ENCODE measurements at regions not wholly inside any gene's neighbourhood (a gene's known extent, or its start where the extent isn't known, plus 50 kb on each side); places are given as distances from the start of the nearest gene placed in this dataset.
"Not testable (repeated sequence)": the region's sequence is repeated elsewhere in the genome, so short reads cannot be mapped to it uniquely, and the experiment has no call there.

DNA sequence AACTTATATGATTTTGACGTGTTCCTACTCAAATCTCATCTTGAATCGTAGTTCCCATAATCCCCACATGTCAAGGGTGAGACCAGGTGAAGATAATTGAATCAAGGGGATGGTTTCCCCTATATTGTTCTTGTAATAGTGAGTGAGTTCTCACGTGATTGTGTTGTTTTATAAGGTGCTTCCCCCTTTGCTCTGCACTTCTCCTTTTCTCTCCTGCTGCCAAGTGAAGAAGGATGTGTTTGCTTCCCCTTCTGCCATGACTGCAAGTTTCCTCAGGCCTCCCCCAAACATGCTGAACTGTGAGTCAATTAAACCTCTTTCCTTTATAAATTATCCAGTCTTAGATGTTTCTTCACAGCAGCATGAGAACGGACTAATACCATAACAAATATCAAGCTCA, 83.2 kb downstream of the MANEA start:
- no peak for DNase-seq (ENCODE audit: extremely low read depth, low read depth)

DNA sequence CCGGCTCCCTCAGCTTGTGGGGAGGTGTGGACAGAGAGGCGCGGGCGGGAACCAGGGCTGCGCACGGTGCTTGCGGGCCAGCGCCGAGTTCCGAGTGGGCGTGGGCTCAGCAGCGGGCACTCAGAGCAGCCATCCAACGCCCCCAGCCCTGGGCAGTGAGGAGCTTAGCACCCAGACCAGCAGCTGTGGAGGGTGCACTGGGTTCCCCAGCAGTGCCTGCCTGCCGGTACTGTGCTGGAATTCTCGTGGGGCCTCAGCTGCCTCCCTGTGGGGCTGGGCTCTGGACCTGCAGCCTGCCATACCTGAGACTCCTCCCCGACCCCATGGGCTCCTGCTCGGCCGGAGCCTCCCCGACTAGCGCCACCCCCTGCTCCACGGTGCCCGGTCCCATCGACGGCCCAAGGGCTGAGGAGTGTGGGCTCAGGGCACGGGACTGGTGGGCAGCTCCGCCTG, 92.7 kb downstream of the MANEA start:
- DNase-seq (ENCODE audit: extremely low read depth, low read depth), result no peak

DNA sequence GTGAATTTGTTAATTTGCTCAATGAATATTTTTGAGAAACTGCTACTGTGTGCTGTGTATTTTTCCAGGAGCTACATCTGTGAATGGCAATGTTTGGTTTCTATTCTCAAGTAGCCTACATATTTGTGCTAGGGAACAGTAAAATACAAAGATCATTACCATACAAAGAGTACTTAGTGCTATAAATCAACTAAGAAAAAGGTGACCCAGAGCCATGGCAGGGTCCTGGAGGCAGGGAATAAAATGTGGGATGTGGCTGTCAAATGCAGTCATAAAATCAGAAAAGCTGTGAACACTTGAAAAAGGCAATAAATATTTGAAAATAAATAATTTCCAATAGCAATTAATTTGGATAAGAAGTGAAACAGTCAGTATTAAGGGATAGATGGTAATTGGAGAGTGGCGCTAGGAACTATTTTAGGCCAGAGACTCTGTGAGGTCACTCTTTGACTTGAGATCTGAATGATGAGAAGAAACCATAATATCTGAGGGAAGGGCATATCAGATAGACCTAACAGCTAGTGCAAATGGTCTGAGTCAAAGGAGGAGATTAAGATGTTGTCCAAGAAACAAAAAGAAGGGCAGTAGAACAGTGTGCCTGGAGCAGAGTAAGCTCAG, 98.8 kb downstream of the MANEA start:
- no peak for DNase-seq (ENCODE audit: extremely low read depth, low read depth)

DNA sequence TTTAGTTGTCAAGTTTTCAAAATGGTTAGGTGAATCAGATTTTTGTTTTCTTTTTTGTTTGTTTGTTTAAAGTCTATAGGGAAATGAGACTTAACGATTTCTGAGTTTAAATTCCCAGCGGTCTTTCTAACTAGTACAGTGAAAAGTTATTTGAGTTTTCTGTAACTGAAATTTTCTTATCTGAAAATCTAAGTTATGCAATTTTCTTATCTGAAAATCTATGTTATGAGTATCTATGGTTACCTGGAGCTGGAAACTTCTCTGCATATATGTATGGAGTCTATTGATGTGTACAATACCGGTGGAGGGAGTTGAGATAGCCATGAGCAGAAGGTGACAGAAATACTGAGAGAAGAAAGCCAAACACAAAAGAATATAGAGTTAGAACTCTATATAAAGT, 102.6 kb downstream of the MANEA start:
- DNase-seq (ENCODE audit: extremely low read depth, low read depth), result no peak

DNA sequence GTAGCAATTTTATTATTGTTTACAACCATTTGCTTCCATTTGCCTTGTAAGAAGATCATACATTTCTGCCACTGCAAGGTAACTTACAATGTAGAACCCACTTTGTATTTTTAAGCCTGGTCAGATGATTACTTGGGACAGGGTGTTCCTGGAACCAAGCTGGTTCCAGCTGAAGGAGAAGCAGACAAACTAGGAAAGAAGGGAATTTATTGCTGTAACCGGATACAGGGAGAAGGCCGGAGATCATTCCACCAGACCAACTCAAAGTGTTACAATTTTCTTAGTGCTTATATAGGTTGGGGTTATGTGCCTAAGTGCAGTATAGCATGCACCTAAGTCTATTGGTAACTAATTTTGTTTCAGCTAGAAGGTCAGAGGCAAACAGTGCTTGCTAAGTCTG, 104.4 kb downstream of the MANEA start:
- no peak for DNase-seq (ENCODE audit: extremely low read depth, low read depth)

DNA sequence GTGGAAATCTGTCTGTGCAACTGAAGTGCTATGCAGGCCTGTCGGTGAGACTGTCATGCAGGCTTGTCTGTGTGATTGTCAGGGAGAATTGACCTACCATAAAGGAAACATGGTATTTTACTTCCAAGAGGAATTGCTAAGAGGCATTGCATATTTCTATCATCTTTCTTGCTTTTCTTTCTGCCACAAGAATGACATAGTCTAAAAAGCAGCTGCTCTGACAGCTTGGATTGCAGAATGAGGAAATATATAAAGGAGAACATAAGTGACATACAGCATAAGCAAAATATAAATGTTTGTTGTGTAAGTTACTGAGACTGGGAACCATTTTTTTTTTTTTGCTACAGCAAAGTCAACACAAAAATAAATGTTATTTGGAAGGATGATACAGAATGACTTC, 105.1 kb downstream of the MANEA start:
- no peak for DNase-seq (ENCODE audit: extremely low read depth, low read depth)

DNA sequence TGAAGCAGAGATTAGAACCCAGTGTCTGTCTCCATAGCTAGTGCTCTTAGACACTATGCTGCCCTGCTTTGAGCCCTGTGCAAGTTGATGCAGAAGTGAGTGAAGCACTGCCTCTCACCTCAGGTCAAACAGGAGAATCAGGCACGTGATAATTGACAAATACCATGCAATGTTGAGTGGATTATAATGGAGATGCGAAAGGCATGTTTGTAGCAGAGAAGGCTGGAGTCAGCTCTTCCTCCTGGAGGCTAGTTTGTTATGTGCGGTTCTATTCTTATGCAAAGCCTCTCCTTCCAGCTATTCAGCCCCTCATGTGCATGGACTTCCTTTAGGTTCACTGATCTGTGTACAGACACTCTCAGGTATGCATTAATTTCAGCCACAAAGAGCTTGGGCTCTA, 108.5 kb downstream of the MANEA start:
- DNase-seq (ENCODE audit: extremely low read depth, low read depth), result no peak

DNA sequence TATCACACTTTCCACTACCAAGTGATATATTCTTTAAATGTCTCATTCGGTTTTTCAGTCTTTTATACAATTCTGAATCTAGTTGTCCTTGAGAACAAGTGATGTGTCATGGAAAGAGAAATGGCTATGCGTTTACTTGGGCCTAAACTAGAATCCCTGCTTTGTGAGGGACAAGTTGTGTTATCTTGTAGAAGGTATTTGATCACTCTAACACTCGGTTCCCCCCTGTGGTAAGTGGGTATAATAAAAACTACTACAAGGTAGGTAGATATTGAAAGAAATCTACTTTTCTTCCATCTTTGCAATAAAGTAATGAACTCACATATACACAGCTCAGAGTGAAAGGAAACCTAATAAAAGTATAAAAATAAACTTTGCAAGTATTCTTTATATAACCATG, 108.9 kb downstream of the MANEA start:
- no peak for DNase-seq (ENCODE audit: extremely low read depth, low read depth)

DNA sequence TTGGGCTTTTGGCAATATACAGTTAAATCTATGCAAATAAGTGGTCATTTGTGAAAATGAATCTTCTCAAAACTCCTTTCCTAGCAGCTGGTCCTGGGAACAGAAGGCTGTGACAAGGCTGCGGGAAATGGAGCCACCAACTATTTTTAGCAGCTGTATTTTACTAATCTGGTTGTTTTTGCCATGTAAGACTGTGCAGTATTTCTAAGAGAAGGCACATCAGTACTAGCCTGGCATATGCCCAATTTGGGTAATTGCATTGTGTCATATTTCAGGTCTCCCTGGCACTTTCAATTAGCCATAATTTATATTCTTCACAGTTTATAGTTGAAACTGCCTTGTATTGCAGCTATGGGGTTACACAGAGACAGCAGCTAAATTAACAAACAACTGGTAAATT, 109.6 kb downstream of the MANEA start:
- no peak for DNase-seq (ENCODE audit: extremely low read depth, low read depth)

DNA sequence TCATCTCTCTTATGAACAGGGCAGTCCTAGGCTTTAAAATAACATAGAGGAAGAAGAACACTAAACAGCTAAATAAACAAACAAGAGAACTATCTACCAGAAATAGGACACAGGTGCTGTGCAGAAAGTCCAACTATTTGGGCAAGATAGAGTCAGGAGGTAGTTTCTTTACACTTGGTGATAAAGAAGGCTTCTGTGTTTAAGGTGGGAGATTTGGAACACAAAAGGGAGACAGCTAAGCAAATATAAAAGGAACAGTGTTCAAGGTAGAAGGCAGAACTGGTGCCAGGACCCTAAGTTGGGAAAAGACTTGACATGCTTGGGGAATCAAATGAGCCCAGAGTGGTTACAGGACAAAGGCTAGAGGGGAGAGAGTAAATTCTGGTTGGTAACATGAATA, 110.5 kb downstream of the MANEA start:
- no peak for DNase-seq (ENCODE audit: extremely low read depth, low read depth)

DNA sequence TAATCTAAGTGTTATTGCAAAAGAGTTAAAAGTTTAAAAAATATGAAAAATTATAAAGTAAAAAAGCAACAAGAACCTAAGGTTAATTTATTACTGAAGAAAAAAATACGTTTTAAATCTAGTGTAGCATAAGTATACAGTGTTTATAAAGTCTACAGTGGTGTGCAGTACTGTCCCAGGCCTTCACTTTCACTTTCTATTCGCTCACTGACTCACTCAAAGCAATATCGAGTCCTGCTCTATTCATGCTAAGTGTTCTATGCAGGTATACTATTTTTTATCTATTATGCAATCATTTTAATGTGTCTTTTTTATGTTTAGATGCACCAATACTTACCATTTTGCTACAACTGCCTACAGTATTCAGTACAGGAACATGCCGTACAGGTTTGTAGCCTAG, 113.0 kb downstream of the MANEA start:
- DNase-seq (ENCODE audit: extremely low read depth, low read depth), result peak; percentile 1

DNA sequence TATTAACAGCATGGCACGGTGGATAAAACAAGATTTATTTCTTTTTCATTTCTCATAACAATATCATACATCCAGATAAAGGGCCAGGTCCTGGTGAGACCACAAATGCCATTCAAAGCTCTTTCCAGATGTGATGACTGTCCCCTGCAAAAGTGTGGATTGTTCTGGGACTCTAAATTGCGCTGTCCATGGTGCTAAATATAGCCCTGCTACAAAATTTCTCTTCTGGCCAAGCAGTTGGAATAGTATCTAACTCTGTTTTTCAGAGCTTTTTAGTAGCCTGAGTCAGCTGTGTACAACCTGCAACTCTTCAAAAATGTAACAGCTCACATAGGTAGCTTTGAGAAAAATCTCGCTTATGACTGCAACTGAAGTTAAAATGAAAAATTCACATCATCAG, 115.8 kb downstream of the MANEA start:
- peak; percentile 2 for DNase-seq (ENCODE audit: extremely low read depth, low read depth)

DNA sequence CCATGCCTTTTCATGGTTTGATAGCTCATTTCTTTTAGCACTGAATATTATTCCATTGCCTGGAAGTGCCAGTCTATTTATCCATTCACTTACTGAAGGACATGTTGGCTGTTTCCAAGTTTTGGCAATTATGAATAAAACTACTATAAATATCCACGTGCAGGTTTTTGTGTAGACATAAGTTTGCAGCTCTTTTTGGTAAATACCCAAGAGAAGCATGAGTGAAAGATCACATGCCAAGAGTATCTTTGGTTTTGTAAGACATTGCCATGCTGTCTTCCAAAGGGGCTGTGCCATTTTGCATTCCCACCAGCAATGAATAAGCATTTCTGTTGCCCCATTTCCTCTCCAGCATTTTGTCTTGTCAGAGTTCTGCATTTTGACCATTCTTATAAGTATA, 120.9 kb downstream of the MANEA start:
- DNase-seq (ENCODE audit: extremely low read depth, low read depth), result no peak

DNA sequence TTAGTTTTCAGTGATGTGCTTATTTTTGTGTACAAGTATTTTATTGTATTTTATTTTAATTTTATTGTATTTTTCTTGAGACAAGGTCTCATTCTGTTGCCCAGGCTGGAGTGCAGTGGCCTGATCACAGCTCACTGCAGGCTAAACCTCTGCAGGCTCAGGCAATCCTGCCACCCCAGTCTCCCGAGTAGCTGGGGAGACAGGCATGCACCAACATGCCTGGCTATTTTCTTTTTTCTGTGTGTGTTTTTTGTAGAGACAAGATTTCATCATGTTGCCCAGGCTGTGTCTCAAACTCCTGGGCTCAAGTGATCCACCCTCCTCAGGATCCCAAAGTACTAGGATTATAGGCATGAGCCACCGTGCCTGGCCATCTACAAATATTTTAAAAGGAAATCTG, 146.3 kb downstream of the MANEA start:
- DNase-seq (ENCODE audit: extremely low read depth, low read depth), result no peak

DNA sequence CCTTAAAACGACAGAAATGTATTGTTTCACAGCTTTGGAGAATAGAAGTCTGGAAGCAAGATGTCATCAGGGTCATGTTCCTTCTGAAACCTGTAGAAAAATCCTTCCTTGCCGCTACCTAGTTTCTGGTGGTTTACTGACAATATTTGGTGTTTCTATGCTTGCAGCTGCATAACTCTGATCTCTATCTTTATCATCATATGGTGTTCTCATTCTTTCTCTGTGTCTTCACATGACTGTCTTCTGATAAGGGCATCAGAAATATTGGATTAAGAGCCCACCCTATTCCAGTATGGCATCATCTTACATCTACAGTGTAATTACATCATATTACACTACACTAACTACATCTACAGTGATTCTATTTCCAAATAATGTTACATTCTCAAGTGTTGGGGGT, 148.0 kb downstream of the MANEA start:
- DNase-seq (ENCODE audit: extremely low read depth, low read depth), result no peak

DNA sequence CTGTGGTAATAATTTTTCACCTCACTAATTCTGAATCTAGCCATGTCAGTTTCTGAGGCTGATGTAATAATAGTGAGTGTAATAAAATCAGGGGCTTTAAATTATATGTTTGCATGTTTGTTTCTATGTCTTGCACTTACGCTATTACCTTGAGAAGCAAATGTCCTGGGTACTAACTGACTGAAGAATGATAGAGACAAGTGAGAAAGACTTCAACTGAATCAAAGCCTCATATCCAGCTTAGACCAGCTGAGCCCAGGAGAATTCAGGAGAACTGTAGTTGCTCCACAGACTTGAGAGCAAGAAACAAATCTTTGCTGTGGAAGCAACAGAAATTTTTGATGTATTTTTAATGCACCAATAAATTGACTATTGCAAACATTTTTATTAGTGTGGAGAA, 162.8 kb downstream of the MANEA start:
- no peak for DNase-seq (ENCODE audit: extremely low read depth, low read depth)

DNA sequence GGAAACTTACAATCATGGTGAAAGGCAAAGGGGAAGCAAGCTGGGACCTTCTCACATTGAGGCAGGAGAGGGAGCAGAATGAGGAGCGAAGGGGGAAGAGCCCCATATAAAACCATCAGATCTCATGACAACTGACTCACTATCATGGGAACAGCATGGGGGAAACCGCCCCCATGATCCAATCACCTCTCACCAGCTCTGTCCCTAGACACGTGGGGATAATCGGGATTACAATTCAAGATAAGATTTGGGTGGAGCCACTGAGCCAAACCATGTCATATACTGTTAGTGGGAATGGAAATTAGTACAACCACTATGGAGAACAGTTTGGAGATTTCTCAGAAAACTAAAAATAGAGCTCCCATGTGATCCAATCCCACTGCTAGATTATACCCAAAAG, 163.7 kb downstream of the MANEA start:
- no peak for DNase-seq (ENCODE audit: extremely low read depth, low read depth)

DNA sequence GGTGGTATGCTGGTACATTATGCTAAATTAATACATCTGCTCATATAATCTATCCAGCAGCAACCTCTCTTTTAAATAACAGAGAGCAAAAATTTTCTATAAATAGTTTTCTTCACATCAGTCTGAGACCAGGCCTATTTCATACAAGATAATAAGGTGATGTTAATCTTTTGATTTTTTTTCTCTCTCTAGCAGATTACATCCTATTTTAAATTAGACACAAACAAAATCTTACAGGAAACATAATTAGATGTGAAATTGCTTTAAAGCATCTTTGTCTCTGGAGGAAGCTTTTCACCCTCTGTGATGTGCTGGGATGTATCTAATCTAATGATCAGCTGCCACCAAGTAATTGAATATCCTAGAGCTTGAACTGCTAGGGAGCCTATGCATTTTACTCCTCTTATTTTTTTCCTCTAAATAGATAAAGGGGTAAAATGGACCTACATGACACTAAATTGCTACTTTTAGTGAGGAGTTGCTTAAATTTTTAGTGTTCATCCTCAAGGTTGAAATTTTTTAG, 165.5 kb downstream of the MANEA start:
- DNase-seq (ENCODE audit: extremely low read depth, low read depth), result no peak

DNA sequence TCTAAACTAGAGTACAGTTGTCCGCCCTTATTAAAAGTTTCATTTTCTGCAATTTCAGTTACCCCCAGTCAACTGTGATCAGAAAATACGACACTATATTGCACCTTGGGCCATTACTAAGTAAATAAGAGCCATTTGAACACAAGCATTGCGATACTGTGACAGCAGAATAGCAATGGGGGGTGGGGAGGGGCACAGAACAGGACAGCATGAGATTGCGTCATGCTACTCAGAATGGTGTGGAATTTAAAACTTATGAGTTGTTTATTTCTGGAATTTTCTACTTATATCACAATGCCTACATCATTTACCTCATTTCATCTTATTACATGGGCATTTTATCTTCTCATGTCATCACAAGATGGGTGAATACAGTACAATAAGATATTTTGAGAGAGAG, 166.3 kb downstream of the MANEA start:
- DNase-seq (ENCODE audit: extremely low read depth, low read depth), result no peak

DNA sequence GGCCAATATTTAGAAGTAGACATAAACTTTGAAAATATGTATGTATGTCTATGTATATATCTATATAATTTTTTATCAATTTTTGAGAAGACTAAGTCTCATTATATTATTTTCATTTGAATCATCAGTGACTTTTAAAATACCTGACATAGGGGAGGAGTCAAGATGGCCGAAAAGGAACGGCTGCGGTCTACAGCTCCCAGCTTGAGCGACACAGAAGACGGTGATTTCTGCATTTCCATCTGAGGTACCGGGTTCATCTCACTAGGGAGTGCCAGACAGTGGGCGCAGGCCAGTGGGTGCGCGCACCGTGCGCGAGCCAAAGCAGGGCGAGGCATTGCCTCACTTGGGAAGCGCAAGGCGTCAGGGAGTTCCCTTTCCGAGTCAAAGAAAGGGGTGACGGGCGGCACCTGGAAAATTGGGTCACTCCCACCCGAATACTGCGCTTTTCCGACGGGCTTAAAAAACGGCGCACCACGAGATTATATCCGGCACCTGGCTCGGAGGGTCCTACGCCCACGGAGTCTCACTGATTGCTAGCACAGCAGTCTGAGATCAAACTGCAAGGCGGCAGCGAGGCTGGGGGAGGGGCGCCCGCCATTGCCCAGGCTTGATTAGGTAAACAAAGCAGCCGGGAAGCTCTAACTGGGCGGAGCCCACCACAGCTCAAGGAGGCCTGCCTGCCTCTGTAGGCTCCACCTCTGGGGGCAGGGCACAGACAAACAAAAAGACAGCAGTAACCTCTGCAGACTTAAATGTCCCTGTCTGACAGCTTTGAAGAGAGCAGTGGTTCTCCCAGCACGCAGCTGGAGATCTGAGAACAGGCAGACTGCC, 181.1 kb downstream of the MANEA start:
- not testable (repeated sequence) for DNase-seq (ENCODE audit: extremely low read depth, low read depth)

DNA sequence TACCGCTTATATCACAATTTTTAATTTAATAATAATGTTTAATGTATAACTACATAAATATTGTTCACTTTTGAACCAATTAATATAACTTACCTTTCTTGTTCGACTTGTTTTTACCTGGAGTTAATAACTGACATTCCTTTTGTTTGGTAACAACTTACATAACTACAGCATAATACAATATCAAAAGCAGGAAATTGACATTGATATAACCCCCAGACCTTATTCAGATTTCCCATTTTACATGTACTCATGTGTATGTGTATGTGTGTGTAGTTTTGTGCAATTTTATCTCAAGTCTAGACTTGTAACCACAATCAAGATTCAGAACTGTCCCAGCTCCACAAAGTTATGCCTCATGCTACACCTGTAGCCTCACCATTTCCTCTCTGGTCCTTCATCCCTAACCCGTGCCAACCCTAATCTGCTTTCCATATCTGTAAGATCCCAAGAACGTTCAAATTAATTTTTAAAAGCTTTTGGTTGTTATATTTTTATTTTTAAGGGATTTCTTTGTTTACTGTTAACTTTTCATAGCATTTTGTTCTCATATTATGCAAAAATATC, 190.6 kb downstream of the MANEA start:
- no peak for DNase-seq (ENCODE audit: extremely low read depth, low read depth)

DNA sequence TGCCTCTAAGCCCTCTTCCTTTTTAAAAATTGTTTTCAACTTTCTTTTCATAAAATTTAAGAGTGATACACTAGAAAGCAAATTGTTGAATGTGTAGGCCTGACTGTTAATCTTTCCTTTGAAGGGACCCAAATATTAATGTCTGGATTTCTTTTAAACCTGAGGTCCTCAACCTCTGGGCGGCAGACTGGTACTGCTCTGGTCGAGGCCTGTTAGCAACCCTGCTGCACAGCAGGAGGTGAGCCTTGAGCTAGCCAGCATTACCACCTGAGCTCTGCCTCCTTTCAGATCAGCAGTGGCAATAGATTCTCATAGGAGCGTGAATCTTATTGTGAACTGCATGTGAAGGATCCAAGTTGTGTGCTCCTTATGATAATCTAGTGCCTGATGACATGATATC, 191.2 kb downstream of the MANEA start:
- no peak for DNase-seq (ENCODE audit: extremely low read depth, low read depth)

Data from NCI-H460 (cell line).